ENCODE measurements at regions not wholly inside any gene's neighbourhood (a gene's known extent, or its start where the extent isn't known, plus 50 kb on each side); places are given as distances from the start of the nearest gene placed in this dataset.

DNA sequence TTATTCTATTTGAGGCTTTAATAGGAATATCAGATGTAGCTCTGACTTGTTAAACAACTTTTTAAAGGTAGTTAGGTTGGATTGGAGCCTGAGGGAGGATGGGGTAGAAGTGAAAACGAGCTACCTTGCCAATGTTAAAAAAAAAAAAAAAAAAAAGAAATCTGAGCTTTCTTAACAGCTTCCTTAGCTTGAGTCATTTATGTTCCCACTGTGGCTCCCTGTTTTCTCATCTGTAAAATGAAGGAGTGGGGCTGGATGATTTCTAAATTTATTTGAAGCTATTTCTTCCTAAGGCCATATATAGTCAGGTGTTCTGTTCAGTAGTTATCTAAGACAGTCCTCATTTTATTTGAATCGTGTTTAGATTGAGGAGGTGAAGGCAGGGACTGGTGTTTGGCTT, 105.7 kb downstream of the EDEM1 start:
- TF ChIP-seq, protein P1, sequence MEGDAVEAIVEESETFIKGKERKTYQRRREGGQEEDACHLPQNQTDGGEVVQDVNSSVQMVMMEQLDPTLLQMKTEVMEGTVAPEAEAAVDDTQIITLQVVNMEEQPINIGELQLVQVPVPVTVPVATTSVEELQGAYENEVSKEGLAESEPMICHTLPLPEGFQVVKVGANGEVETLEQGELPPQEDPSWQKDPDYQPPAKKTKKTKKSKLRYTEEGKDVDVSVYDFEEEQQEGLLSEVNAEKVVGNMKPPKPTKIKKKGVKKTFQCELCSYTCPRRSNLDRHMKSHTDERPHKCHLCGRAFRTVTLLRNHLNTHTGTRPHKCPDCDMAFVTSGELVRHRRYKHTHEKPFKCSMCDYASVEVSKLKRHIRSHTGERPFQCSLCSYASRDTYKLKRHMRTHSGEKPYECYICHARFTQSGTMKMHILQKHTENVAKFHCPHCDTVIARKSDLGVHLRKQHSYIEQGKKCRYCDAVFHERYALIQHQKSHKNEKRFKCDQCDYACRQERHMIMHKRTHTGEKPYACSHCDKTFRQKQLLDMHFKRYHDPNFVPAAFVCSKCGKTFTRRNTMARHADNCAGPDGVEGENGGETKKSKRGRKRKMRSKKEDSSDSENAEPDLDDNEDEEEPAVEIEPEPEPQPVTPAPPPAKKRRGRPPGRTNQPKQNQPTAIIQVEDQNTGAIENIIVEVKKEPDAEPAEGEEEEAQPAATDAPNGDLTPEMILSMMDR (IDR thresholded peaks at IDR 0.05), result no peak
- no peak for TF ChIP-seq EP300 (IDR thresholded peaks at IDR 0.05)
